ENCODE measurements at regions not wholly inside any gene's neighbourhood (a gene's known extent, or its start where the extent isn't known, plus 50 kb on each side); places are given as distances from the start of the nearest gene placed in this dataset.

DNA sequence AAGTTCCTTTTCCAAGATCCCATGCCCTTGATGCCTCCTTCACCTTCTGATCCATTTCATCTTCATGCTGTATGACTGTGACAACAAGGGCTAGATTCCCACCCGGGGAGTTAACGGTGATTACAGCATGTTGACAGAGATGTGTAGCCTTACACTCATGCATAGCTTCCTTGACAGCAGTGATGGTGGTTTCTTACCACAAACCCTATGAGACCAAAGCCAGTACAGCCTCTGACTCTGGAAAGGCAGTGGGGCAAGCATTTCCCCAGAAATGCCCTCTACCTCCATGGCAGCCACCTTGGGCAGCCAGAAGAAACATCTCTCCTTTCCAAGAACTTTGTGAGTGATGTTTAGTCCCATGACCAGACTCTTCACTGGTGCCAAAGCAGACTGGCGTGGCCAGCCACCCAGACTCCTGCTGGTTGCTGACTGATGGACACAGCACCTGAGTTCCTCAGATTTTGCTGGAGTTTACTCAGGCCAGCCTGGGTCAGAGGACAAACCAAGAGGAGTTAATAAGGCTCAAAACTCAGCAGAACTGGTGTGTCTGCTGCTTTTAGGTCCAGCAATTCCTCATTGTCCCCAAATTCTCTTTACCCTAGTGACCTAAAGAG, 199.7 kb upstream of the SLC27A6 start:
- no peak for TF ChIP-seq BCL3 (IDR thresholded peaks at IDR 0.05)
- no peak for TF ChIP-seq POLR2A (IDR thresholded peaks at IDR 0.05; ENCODE audit: low read length)
- no peak for TF ChIP-seq FOSL2 (IDR thresholded peaks at IDR 0.05)
- TF ChIP-seq FOSL2 (CRISPR knock-in tag; IDR thresholded peaks at IDR 0.05) = no peak
- no peak for TF ChIP-seq CTCF (IDR thresholded peaks at IDR 0.05)
- no peak for TF ChIP-seq EP300 (IDR thresholded peaks at IDR 0.05)
- no peak for TF ChIP-seq KDM5A (IDR thresholded peaks at IDR 0.05)
- TF ChIP-seq ELK1 (IDR thresholded peaks at IDR 0.05; ENCODE audit: low read depth, low read length) = no peak
- TF ChIP-seq EHF (CRISPR knock-in tag; IDR thresholded peaks at IDR 0.05) = no peak
- no peak for TF ChIP-seq SMC3 (IDR thresholded peaks at IDR 0.05)
- no peak for TF ChIP-seq CEBPB (IDR thresholded peaks at IDR 0.05)
- no peak for TF ChIP-seq SREBF2 (IDR thresholded peaks at IDR 0.05)
